ENCODE measurements at regions not wholly inside any gene's neighbourhood (a gene's known extent, or its start where the extent isn't known, plus 50 kb on each side); places are given as distances from the start of the nearest gene placed in this dataset.

DNA sequence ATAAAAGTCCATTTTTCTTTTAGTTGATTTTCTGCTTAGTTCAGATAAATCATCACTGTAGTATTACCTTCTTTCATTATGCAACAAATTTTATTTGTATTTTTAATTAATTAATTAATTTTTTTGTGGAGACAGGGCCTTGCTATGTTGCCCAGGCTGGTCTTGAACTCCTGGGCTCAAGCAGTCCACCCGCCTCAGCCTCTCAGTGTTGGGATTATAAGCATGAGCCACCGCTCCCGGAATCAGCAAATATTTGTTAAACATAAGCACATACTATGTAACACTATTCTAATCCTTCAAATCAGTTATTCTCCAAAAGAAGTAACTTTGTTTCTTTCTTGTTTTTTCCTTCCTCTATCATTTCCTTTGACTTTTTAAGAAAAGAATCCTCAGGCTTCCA lies 584.8 kb upstream of the ANKRD30A start:
- TF ChIP-seq POLR2AphosphoS5 (IDR thresholded peaks at IDR 0.05; ENCODE audit: low read depth, low read length) = no peak
- no peak for TF ChIP-seq POLR2A (IDR thresholded peaks at IDR 0.05; ENCODE audit: low read depth, low read length)

Data from GM12891 (cell line).